K562 (cell line): ENCODE measurements at regions not wholly inside any gene's neighbourhood (a gene's known extent, or its start where the extent isn't known, plus 50 kb on each side); places are given as distances from the start of the nearest gene placed in this dataset.
"Not testable (repeated sequence)": the region's sequence is repeated elsewhere in the genome, so short reads cannot be mapped to it uniquely, and the experiment has no call there.

Source experiments
- ATAC-seq: fragments of 200-7000 bp; cut with Tn5 transposase; 3 replicates; pipeline ENCODE4 v1.9.1; 2020; ENCODE audit warnings: moderate library complexity
- BruUV-seq: library from RNA; stranded (reverse); fragments of 400-500 nt; replicated peaks from 2 replicates; lab custom pipeline; 2021; lab: Mats Ljungman, UMichigan
- CTCF ChIA-PET: fragments of 300-600 bp; formaldehyde crosslinking; extraction: SDS; loops from one replicate; lab custom pipeline; 2021; ENCODE audit warnings: low intra/inter-chr PET ratio; lab: Yijun Ruan, JAX
- POLR2A ChIA-PET: fragments of 300-600, 350-650 bp; sonication (Branson Sonifier 250); formaldehyde crosslinking; extraction: SDS; loops from one replicate; lab custom pipeline; 2021; ENCODE audit warnings: antibody characterized with exemption, inconsistent platforms; lab: Yijun Ruan, JAX
- DNase-seq, 4 experiments: peaks; one replicate each; pipeline versions ENCODE4 v3.0.0 to v3.0.0-alpha.2; 2011 to 2018; ENCODE audit warnings: low spot score in 3 of 4, mixed read lengths in 3 of 4; ENCODE audit errors: extremely low read depth in 1 of 4
- FAIRE-seq: peaks from 2 replicates; lab custom pipeline; 2011; peaks lifted over from hg19 to GRCh38; lab: Jason Lieb, UNC
- H2AFZ ChIP-seq: 2 replicates; pipeline ENCODE4 v1.6.0; 2011; ENCODE audit warnings: low read depth, low read length, control low read depth, inconsistent platforms
- H3K27ac ChIP-seq: fragments of 200-600 bp; 3 replicates; pipeline ENCODE4 v1.8.0; 2011; ENCODE audit warnings: low read depth, mild to moderate bottlenecking, control low read depth, inconsistent platforms, low read length, moderate library complexity, mixed read lengths; ENCODE audit errors: extremely low read depth
- H3K27me3 ChIP-seq, 2 experiments: fragments of 300-600 bp in 1 of 2; 2 replicates in 1 of 2; 3 replicates in 1 of 2; pipeline versions ENCODE4 v1.6.0 to v1.8.0; 2011; ENCODE audit warnings: inconsistent platforms in 2 of 2, low read length in 2 of 2, mild to moderate bottlenecking in 1 of 2, mixed read lengths in 1 of 2, moderate library complexity in 1 of 2; ENCODE audit not compliant: control insufficient read depth in 2 of 2, insufficient read depth in 2 of 2
- H3K36me3 ChIP-seq: fragments of 300-600 bp; 3 replicates; pipeline ENCODE4 v1.8.0; 2011; ENCODE audit warnings: mild to moderate bottlenecking, low read length, inconsistent platforms; ENCODE audit not compliant: control insufficient read depth, insufficient read depth
- H3K4me1 ChIP-seq, 2 experiments: fragments of 200-600 bp in 1 of 2; replicated peaks in 1 of 2; 2 replicates in 1 of 2; 3 replicates in 1 of 2; pipeline versions ENCODE4 v1.5.1 to v1.8.0; 2011; ENCODE audit warnings: inconsistent platforms in 2 of 2, low read length in 2 of 2, mild to moderate bottlenecking in 1 of 2, mixed read lengths in 1 of 2, moderate library complexity in 1 of 2; ENCODE audit not compliant: control insufficient read depth in 2 of 2, insufficient read depth in 2 of 2
- H3K4me2 ChIP-seq: 2 replicates; pipeline ENCODE4 v1.6.1; 2011; ENCODE audit warnings: low read length, control low read depth, inconsistent platforms, mixed read lengths; ENCODE audit not compliant: insufficient read depth
- H3K4me3 ChIP-seq: fragments of 200-600 bp; sonication (generic), shearing (Covaris generic); 2 replicates; pipeline ENCODE4 v1.5.1; 2016; ENCODE audit warnings: control low read depth, inconsistent platforms
- H3K79me2 ChIP-seq: fragments of 200-600 bp; 3 replicates; pipeline ENCODE4 v1.8.0; 2011; ENCODE audit warnings: low read length, inconsistent platforms; ENCODE audit not compliant: control insufficient read depth, insufficient read depth
- H3K9ac ChIP-seq, 2 experiments: 2 replicates each; pipeline versions ENCODE4 v1.6.0 to v1.6.1; 2011; ENCODE audit warnings: low read depth in 2 of 2, low read length in 2 of 2, control low read depth in 1 of 2, inconsistent platforms in 1 of 2, mild to moderate bottlenecking in 1 of 2, mixed read lengths in 1 of 2; ENCODE audit not compliant: insufficient read depth in 1 of 2
- H3K9me1 ChIP-seq: one replicate; pipeline ENCODE4 v1.6.0; 2011; ENCODE audit warnings: inconsistent platforms, mild to moderate bottlenecking, low read length, moderate library complexity; ENCODE audit not compliant: control insufficient read depth, insufficient read depth
- H3K9me3 ChIP-seq: replicated peaks from 2 replicates; pipeline ENCODE4 v1.5.1; 2011; ENCODE audit warnings: low read depth, low read length, inconsistent platforms; ENCODE audit not compliant: control insufficient read depth, insufficient read depth
- H4K20me1 ChIP-seq: replicated peaks from 2 replicates; pipeline ENCODE4 v1.6.1; 2011; ENCODE audit warnings: low read length, inconsistent platforms, mixed read lengths; ENCODE audit not compliant: control insufficient read depth, insufficient read depth
- ARID2 ChIP-seq: fragments of 450-650 bp; IDR thresholded peaks from 2 replicates; pipeline ENCODE4 v1.6.1; 2017; ENCODE audit warnings: antibody characterized with exemption, mild to moderate bottlenecking
- CXXC5 ChIP-seq: fragments of 250-450 bp; sonication (Bioruptor Pico); IDR thresholded peaks from 2 replicates; pipeline ENCODE4 v1.8.0; 2022; ENCODE audit warnings: inconsistent platforms, mild to moderate bottlenecking, moderate library complexity
- E2F4 ChIP-seq: sonication (generic); formaldehyde crosslinking; IDR thresholded peaks from 2 replicates; pipeline ENCODE4 v1.8.0; 2022; ENCODE audit warnings: mild to moderate bottlenecking, low read depth, missing genetic modification reagents
- OTX1 ChIP-seq: fragments of 450-650 bp; formaldehyde crosslinking; IDR thresholded peaks from 2 replicates; pipeline ENCODE4 v1.4.0; 2022; ENCODE audit warnings: mild to moderate bottlenecking
- PKNOX1 ChIP-seq: fragments of 450-650 bp; IDR thresholded peaks from 2 replicates; pipeline ENCODE4 v1.6.1; 2016
- TARDBP ChIP-seq: fragments of 450-650 bp; IDR thresholded peaks from 2 replicates; pipeline ENCODE4 v1.6.1; 2016
- ZFP1 ChIP-seq: fragments of 450-650 bp; formaldehyde crosslinking; IDR thresholded peaks from 2 replicates; pipeline ENCODE4 v1.4.0; 2020; ENCODE audit warnings: mild to moderate bottlenecking, mixed read lengths
- ZNF431 ChIP-seq: sonication (generic); formaldehyde crosslinking; IDR thresholded peaks from 2 replicates; pipeline ENCODE4 v1.8.0; 2022; ENCODE audit warnings: mild to moderate bottlenecking, missing genetic modification reagents
- ZNF655 ChIP-seq: fragments of 250-450 bp; sonication (Bioruptor Pico); IDR thresholded peaks from 2 replicates; pipeline ENCODE4 v1.5.0; 2021
- WGBS: fragments of 100-300 bp; shearing (Covaris generic); methylation state at CpG from one replicate; pipeline ENCODE4 v1.1.6; 2016; ENCODE audit warnings: low coverage, mixed read lengths; ENCODE audit not compliant: insufficient coverage; ENCODE audit errors: missing lambda C conversion rate; 5-methylcytosine and 5-hydroxymethylcytosine counted together
- in situ Hi-C: fragments of 300-500 bp; cut with MboI; formaldehyde crosslinking; loops from 4 replicates; pipeline ENCODE4 v1.15.0; 2018; ENCODE audit warnings: inconsistent platforms, mixed read lengths
- intact Hi-C: fragments of 100-400 bp; cut with micrococcal nuclease; formaldehyde crosslinking; loops from 2 replicates; pipeline ENCODE4 v1.14.2; 2022

GRCh38 chr10:23981520-23982309 lies 227.2 kb upstream of the KIAA1217 start:
- CTCF ChIA-PET = no interaction called here
- no peak overlapping the region for H3K4me3 ChIP-seq
- H2AFZ ChIP-seq = no peak overlapping the region
- no peaks in the 10 kb centered on the region for H4K20me1 ChIP-seq
- no peaks in the 10 kb centered on the region for H3K27me3 ChIP-seq
- 4% methylated on average over 3 of the region's 3 CpGs for WGBS
- in situ Hi-C loops = no loop called here
- no peaks in the 10 kb centered on the region for H3K9me3 ChIP-seq
- POLR2A ChIA-PET = no interaction called here
- H3K79me2 ChIP-seq = no peaks in the 10 kb centered on the region
- TF ChIP-seq ARID2 (no peak), PKNOX1 (no peak), CXXC5 (CRISPR knock-in tag) (no peak), ZNF655 (CRISPR knock-in tag) (no peak), ZNF431 (CRISPR knock-in tag) (no peak), TARDBP (no peak), OTX1 (no peak), ZFP1 (CRISPR knock-in tag) (no peak), E2F4 (CRISPR knock-in tag) (no peak)
- TF ChIP-seq, all 486 proteins: peak for 0
- ATAC-seq (no peak), DNase-seq (no peak), FAIRE-seq (no peak)
- no TSS peak for BruUV-seq
- intact Hi-C loops = no loop called here
- Histone ChIP-seq H3K36me3 (no peaks in the 10 kb centered on the region), H3K9me1 (no peaks in the 10 kb centered on the region), H3K4me2 (no peak overlapping the region), H3K9ac (no peak overlapping the region), H3K4me1 (no peaks in the 10 kb centered on the region), H3K27ac (no peak overlapping the region)

GRCh38 chr10:23984405-23984804 lies 224.5 kb upstream of the KIAA1217 start:
- H3K9me3 ChIP-seq, CTCF ChIA-PET, H3K27me3 ChIP-seq, H3K9me1 ChIP-seq, H4K20me1 ChIP-seq, ATAC-seq, intact Hi-C loops, H3K4me2 ChIP-seq, FAIRE-seq, POLR2A ChIA-PET, H3K9ac ChIP-seq, H3K4me3 ChIP-seq, H3K27ac ChIP-seq, H3K79me2 ChIP-seq, BruUV-seq, H3K4me1 ChIP-seq, in situ Hi-C loops, H3K36me3 ChIP-seq, DNase-seq, H2AFZ ChIP-seq: not testable (repeated sequence)
- WGBS = 0% methylated on average over 1 of the region's 1 CpG
